Suprapubic skin (tissue), 4 donors: ENCODE measurements at regions not wholly inside any gene's neighbourhood (a gene's known extent, or its start where the extent isn't known, plus 50 kb on each side); places are given as distances from the start of the nearest gene placed in this dataset.

Experiments
- DNase-seq, 2 donors: peaks; one replicate each; pipeline ENCODE4 v3.0.0-alpha.2; 2019; ENCODE audit warnings: low spot score in 2 of 2
- H3K27ac ChIP-seq: fragments of 200-600 bp; sonication (generic); one replicate; pipeline ENCODE4 v1.5.1; 2019
- H3K27me3 ChIP-seq: fragments of 200-600 bp; sonication (generic); one replicate; pipeline ENCODE4 v1.5.1; 2019
- H3K36me3 ChIP-seq: fragments of 200-600 bp; sonication (generic); one replicate; pipeline ENCODE4 v1.5.1; 2019
- H3K4me1 ChIP-seq: fragments of 200-600 bp; sonication (generic); one replicate; pipeline ENCODE4 v1.5.1; 2019
- H3K4me3 ChIP-seq: fragments of 200-600 bp; sonication (generic); one replicate; pipeline ENCODE4 v1.5.1; 2019; ENCODE audit warnings: mild to moderate bottlenecking
- H3K9me3 ChIP-seq: fragments of 200-600 bp; sonication (generic); one replicate; pipeline ENCODE4 v1.5.1; 2019
- EP300 ChIP-seq: sonication (generic); formaldehyde crosslinking; IDR thresholded peaks from one replicate; pipeline ENCODE4 v1.6.1; 2017; ENCODE audit warnings: antibody characterized with exemption
- POLR2A ChIP-seq, 2 donors: fragments of 450-650 bp; IDR thresholded peaks; one replicate each; pipeline ENCODE4 v1.6.1; 2017; ENCODE audit warnings: antibody characterized with exemption in 2 of 2, mild to moderate bottlenecking in 2 of 2, moderate library complexity in 2 of 2
- POLR2AphosphoS5 ChIP-seq, 3 donors: sonication (generic); formaldehyde crosslinking; IDR thresholded peaks; one replicate each; pipeline ENCODE4 v1.6.1; 2017; ENCODE audit warnings: antibody characterized with exemption in 3 of 3
- WGBS: methylation state at CpG from one replicate; pipeline ENCODE4 v1.1.5; 2018; 5-methylcytosine and 5-hydroxymethylcytosine counted together
- TF ChIP-seq, protein P1 (sequence below), 2 donors: fragments of 200-600 bp in 1 of 2; fragments of 450-650 bp in 1 of 2; sonication (generic) in 1 of 2; IDR thresholded peaks; one replicate each; pipeline ENCODE4 v1.5.1; 2016 to 2019; ENCODE audit warnings: antibody characterized with exemption in 2 of 2, mild to moderate bottlenecking in 1 of 2, moderate library complexity in 1 of 2

DNA sequence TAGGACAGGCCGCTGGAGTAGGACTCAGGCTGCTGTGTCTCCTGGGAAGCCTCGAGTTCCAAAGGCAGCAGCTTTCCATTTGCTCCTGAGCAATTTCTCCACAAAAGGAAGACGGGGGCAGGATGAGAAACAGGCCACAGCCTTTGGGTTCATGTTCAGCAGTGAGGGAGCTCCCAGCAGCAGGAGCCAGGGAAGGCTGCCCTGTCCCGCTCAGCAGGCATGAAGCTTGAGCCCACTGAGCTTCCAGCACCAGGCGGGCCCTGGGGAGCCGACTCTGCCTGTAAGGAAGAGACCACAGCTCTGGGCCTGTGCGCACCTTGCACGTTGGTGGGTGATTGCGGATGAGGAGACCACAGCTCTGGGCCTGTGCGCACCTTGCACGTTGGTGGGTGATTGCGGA is 527.2 kb downstream of the TCERG1L start:
- H3K4me1 ChIP-seq, result no peaks in the 10 kb centered on the region
- WGBS, result 69% methylated on average over 3 of the region's 12 CpGs
- no peak overlapping the region for H3K27ac ChIP-seq
- TF ChIP-seq EP300 (no peak), POLR2A (IDR thresholded peaks at IDR 0.05) (no peak), POLR2AphosphoS5 (IDR thresholded peaks at IDR 0.05) (no peak)
- TF ChIP-seq, protein P1, sequence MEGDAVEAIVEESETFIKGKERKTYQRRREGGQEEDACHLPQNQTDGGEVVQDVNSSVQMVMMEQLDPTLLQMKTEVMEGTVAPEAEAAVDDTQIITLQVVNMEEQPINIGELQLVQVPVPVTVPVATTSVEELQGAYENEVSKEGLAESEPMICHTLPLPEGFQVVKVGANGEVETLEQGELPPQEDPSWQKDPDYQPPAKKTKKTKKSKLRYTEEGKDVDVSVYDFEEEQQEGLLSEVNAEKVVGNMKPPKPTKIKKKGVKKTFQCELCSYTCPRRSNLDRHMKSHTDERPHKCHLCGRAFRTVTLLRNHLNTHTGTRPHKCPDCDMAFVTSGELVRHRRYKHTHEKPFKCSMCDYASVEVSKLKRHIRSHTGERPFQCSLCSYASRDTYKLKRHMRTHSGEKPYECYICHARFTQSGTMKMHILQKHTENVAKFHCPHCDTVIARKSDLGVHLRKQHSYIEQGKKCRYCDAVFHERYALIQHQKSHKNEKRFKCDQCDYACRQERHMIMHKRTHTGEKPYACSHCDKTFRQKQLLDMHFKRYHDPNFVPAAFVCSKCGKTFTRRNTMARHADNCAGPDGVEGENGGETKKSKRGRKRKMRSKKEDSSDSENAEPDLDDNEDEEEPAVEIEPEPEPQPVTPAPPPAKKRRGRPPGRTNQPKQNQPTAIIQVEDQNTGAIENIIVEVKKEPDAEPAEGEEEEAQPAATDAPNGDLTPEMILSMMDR (IDR thresholded peaks at IDR 0.05), result no peak
- DNase-seq, result no peak
- H3K36me3 ChIP-seq, result no peaks in the 10 kb centered on the region
- H3K9me3 ChIP-seq, result no peaks in the 10 kb centered on the region
- no peak overlapping the region for H3K4me3 ChIP-seq
- peaks cover 2% of the 10 kb centered on the region for H3K27me3 ChIP-seq

DNA sequence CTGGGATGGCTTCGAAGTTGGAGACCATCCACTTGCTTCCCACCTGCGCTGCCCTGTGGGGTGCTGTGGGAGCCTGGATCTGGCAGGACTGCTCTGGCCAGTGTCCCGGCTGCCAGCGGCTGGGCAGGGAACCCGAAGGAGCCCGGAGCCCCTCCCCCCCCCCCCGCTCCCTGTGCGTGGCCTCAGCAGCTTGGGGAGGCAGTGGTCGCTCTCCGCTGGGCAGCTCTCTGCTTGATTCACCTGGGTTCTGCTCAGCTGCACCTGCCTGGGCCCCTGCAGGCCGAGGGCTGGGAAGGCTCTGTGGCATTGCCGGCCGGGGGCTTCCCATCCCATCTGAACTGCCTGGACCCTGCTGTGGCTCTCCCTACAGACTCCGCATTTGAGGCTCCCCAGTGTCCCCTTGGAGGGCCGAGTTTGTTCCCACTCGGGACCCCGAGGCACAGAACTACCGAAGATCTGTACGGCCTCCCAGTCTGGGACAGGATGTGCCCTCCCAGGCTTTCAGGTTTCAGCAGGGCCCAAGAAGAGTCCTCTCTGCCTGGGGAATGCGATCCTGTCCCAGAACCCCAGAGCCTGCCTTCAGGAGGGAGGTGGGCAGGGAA is 525.1 kb downstream of the TCERG1L start:
- Histone ChIP-seq H3K4me3 (no peak overlapping the region), H3K27me3 (peaks cover 2% of the 10 kb centered on the region), H3K4me1 (no peaks in the 10 kb centered on the region), H3K36me3 (no peaks in the 10 kb centered on the region), H3K9me3 (no peaks in the 10 kb centered on the region), H3K27ac (no peak overlapping the region)
- 85% methylated on average over 9 of the region's 20 CpGs for WGBS
- TF ChIP-seq EP300 (no peak), POLR2AphosphoS5 (IDR thresholded peaks at IDR 0.05) (no peak), POLR2A (IDR thresholded peaks at IDR 0.05) (no peak)
- TF ChIP-seq, protein P1 (IDR thresholded peaks at IDR 0.05), result no peak
- no peak for DNase-seq

DNA sequence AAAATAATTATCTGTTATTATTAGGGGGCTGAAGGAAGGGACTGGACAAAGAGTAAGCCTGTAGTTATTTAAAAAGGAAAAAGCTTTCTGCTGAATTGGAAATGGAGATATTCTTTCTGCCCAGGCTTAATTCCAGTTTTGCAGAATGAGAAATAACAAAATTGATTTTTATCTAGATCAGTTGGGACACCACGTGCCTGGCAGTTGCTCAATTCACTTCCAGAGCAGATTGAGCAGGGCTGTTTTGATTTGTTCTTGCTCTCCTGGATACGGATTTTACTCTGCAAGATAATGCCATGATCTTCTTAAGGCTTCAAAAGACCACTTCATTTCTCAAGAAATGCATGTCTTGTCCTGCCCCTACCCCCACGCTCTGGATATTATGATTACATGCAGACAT is 524.3 kb downstream of the TCERG1L start:
- Histone ChIP-seq H3K27me3 (peaks cover 2% of the 10 kb centered on the region), H3K27ac (no peak overlapping the region), H3K4me3 (no peak overlapping the region), H3K36me3 (no peaks in the 10 kb centered on the region), H3K4me1 (no peaks in the 10 kb centered on the region), H3K9me3 (no peaks in the 10 kb centered on the region)
- 17% methylated on average over 3 of the region's 3 CpGs for WGBS
- DNase-seq, result no peak
- no peak for TF ChIP-seq EP300
- TF ChIP-seq POLR2A (IDR thresholded peaks at IDR 0.05), result no peak
- TF ChIP-seq, protein P1 (IDR thresholded peaks at IDR 0.05), result no peak
- TF ChIP-seq POLR2AphosphoS5 (IDR thresholded peaks at IDR 0.05), result no peak

DNA sequence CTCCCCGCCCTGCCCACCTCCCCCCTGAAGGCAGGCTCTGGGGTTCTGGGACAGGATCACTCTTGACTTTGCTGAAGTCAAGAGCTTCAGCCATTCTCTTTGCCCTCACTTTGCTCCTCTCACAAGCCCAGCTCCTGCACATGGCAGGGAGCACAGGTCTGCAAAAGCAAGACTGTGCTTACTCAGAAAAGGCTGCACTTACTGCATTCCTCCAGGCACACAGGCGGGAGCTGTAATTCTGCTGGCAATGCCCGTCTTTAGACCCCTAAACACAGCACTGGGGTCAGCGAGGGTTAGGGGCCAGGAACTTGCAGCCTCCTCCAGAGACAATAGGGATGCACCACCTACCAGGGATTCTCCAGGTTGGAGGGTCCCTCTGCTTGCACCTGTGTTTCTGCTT is 523.7 kb downstream of the TCERG1L start:
- Histone ChIP-seq H3K9me3 (no peaks in the 10 kb centered on the region), H3K27ac (no peak overlapping the region), H3K4me1 (no peaks in the 10 kb centered on the region), H3K4me3 (no peak overlapping the region), H3K36me3 (no peaks in the 10 kb centered on the region), H3K27me3 (peaks cover 5% of the 10 kb centered on the region)
- TF ChIP-seq, protein P1 (IDR thresholded peaks at IDR 0.05), result no peak
- TF ChIP-seq POLR2A (IDR thresholded peaks at IDR 0.05) (no peak), EP300 (no peak), POLR2AphosphoS5 (IDR thresholded peaks at IDR 0.05) (no peak)
- DNase-seq, result no peak
- WGBS, result 44% methylated on average over 4 of the region's 4 CpGs

DNA sequence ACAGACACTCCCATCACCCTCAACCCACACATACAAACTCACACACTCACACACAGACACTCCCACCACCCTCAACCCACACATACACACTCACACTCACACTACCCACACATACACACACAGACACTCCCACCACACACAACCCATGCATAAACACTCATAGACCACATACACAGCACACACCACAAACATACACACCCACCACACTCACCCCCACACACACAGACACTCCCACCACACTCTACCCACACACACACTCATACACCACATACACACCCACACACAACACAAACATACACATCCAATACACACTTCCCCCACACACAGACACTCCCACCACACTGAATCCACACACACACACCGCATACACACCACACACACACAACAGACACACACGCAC is 521.2 kb downstream of the TCERG1L start:
- peaks cover 9% of the 10 kb centered on the region for H3K27me3 ChIP-seq
- H3K36me3 ChIP-seq, result no peaks in the 10 kb centered on the region
- H3K4me1 ChIP-seq, result no peaks in the 10 kb centered on the region
- H3K4me3 ChIP-seq, result no peak overlapping the region
- H3K9me3 ChIP-seq, result no peaks in the 10 kb centered on the region
- no peak for DNase-seq
- H3K27ac ChIP-seq, result no peak overlapping the region
- 39% methylated on average over 1 of the region's 2 CpGs for WGBS
- TF ChIP-seq, protein P1 (IDR thresholded peaks at IDR 0.05), result no peak
- TF ChIP-seq POLR2A (IDR thresholded peaks at IDR 0.05) (no peak), EP300 (no peak), POLR2AphosphoS5 (IDR thresholded peaks at IDR 0.05) (no peak)
